NCI-H146 treated with DMSO at 0.1 percent for 48 hours (cell line): ENCODE measurements at regions not wholly inside any gene's neighbourhood (a gene's known extent, or its start where the extent isn't known, plus 50 kb on each side); places are given as distances from the start of the nearest gene placed in this dataset.
"Not testable (repeated sequence)": the region's sequence is repeated elsewhere in the genome, so short reads cannot be mapped to it uniquely, and the experiment has no call there.

Experiments used
- DNase-seq: peaks from one replicate; lab custom pipeline; 2025; ENCODE audit not compliant: unreplicated experiment; lab: John Stamatoyannopoulos, UW

GRCh38 chr5:57979671-57980070 lies 480.2 kb downstream of the PLK2 start:
- no peak for DNase-seq

GRCh38 chr5:57976506-57976905 lies 483.4 kb downstream of the PLK2 start:
- no peak for DNase-seq

DNA sequence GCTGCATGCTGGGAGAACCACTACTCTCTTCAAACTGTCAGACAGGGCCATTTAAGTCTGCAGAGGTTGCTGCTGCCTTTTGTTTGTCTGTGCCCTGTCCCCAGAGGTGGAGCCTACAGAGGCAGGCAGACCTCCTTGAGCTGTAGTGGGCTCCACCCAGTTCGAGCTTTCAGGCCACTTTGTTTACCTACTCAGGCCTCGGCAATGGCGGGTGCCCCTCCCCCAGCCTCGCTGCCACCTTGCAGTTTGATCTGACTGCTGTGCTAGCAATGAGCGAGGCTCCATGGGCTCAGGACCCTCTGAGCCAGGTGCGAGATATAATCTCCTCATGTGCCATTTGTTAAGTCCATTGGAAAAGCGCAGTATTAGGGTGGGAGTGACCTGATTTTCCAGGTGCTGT lies 487.8 kb downstream of the PLK2 start:
- DNase-seq: not testable (repeated sequence)

- no peak for DNase-seq
Measured at GRCh38 chr5:57960569-57960968, 478.0 kb upstream of the ACTBL2 start.

GRCh38 chr5:57956636-57957035 lies 474.0 kb upstream of the ACTBL2 start:
- DNase-seq: no peak

GRCh38 chr5:57955511-57955910 lies 472.9 kb upstream of the ACTBL2 start:
- DNase-seq: peak; percentile 20

DNA sequence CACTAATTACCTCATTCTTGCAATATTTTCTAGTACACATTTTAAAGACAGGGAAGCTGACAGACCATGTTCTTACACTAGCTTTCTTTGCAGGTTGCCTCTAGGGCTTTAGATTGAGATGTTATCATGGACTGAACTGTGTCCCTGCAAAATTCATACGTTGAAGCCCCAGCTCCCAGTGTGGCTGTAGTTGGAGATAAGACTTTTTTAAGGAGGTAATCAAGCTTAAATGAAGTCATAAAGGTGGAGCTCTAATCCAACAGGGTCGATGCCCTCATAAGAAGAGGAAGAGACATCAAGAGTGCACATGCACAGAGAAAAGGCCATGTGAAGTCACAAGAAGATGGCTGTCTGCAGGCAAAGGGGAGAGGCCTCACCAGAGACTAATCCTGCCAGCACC lies 471.2 kb upstream of the ACTBL2 start:
- no peak for DNase-seq

GRCh38 chr5:57950616-57951228 lies 468.1 kb upstream of the ACTBL2 start:
- DNase-seq: no peak

DNA sequence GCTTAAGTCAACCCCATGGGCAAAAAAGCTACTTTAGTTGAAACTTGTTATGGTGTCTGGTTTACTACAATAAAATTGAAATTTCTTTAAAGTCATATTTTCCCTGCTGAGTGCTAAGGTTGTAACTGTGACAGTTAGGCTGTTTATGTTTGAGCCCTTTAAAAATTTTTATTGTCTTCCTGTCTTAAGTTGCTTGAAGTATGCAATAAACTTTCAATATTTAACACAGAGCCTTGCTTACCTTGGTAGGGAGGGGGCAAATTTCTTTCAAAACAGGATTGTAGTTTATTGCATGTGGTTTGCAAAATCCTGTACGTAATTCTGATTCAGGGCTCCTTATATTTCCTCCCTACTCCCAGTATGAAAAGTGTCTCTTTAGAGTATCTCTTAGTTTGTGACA lies 465.5 kb upstream of the ACTBL2 start:
- DNase-seq: no peak

- DNase-seq: no peak
Measured at GRCh38 chr5:57947181-57947580, 464.6 kb upstream of the ACTBL2 start.

DNA sequence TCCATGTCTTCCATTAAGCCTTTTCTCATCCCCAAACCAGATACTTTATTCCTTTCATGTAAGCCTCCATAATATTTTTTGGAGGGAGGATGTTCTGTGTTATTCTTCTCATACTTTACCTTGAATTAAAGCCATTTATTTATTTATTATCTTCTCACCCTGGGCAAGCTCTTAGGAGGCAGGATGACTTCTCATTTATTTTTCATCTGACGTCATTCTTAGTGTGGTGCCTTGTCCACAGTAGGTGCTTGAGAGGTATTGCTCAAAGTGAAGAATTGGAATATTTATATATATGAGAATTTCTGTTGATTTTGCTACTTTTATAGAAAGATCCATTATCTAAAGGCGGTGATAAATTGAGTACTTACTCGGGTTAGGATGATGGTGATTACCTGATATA lies 458.3 kb upstream of the ACTBL2 start:
- no peak for DNase-seq

- DNase-seq: no peak
Measured at GRCh38 chr5:57940236-57940635, 457.6 kb upstream of the ACTBL2 start.

DNA sequence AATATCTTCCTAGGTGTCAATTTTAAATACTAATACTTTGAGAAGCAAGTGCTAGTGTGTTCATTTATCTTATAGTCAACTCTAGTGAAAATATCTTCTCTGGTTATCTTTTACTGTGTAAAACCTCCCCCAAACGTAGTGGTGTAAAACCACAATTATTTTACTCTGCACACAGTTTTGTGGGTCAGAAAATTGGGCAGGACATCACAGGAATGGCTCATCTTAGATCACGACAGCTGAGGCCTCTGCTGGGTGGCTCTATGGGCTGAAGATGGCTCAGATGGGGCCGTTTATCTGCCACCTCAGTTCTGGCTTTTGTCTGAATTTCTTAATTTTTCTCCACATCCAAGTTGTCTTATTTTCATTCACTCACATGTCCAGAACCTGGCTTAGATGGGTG lies 457.2 kb upstream of the ACTBL2 start:
- no peak for DNase-seq

DNA sequence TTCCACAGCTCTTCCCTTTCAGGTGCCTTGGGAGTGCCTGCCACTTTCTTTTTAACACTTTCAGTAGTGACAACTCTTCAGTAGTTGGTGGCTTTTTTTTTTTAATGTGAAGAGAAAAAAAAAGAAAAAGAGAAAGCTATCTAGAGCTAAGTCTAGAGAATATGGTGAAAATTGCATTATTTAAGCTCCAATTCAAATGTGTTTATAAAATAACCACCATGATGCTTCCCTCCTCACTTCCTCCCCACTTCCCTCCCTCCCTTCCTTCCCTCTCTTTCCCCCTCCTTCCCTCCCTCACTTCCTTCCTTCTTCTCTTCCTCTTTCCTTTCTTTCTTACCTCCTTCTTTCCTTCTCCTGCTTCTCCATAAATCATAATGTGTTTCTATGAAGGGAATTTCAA lies 456.7 kb upstream of the ACTBL2 start:
- DNase-seq: no peak

- no peak for DNase-seq
Measured at GRCh38 chr5:57938174-57938557, 455.6 kb upstream of the ACTBL2 start.

- peak; percentile 19 for DNase-seq
Measured at GRCh38 chr5:57937501-57938173, 455.0 kb upstream of the ACTBL2 start.

- no peak for DNase-seq
Measured at GRCh38 chr5:57937025-57937424, 454.4 kb upstream of the ACTBL2 start.

DNA sequence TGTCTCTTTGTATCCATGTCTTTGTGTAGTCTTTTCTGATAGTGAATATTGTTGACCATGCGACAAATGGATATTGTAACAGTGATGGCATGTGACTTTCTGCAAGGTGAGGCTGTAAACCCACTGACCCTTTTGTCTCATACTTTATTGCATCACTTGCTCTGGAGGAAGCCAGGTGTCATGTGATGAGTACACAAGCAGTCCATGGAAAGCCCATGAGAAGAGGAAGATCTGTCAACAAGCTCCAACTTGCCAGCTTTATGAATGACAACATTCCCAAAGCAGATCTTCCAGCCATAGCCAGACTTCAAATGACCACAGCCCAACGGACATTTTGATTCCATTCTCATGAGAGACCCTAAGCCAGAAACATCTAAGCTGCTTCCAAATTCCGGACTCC lies 450.1 kb upstream of the ACTBL2 start:
- no peak for DNase-seq

GRCh38 chr5:57931807-57932206 lies 449.2 kb upstream of the ACTBL2 start:
- DNase-seq: no peak

DNA sequence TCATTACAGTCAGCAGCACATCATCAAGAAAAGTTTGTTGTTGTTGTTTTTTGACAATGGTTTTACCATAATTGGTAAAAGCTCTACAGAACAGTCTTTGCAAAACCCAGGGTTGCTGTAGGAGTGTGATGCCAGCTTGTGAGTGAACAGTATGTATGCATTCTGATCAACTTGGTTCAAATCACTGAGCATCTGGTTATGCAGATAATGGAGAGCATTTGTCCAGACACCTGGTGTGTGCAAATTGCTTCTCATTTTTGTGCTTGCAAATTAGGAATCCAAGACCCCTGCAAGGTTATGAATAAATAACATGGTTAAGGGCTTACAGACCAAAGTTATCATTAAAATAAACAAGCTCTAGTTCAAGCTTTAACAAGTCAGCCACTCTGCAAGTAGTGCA lies 448.7 kb upstream of the ACTBL2 start:
- no peak for DNase-seq

DNA sequence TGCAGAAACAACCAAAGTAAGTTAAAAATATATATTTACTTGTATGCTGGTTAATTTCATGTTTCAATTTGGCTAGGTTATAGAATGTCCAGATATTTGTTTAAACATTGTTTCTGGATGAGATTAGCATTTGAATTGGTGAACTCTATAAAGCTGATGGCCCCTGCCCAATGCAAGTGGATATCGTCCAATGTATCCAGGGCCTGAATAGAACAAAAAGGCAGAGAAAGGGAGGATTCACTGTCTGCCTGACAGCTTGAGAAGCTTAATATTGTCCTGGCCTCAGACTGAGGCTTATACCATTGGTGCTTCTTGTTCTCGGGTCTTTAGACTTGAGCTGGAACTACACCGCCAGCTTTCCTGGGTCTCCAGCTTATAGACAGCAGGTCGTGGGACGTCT lies 446.7 kb upstream of the ACTBL2 start:
- DNase-seq: no peak

DNA sequence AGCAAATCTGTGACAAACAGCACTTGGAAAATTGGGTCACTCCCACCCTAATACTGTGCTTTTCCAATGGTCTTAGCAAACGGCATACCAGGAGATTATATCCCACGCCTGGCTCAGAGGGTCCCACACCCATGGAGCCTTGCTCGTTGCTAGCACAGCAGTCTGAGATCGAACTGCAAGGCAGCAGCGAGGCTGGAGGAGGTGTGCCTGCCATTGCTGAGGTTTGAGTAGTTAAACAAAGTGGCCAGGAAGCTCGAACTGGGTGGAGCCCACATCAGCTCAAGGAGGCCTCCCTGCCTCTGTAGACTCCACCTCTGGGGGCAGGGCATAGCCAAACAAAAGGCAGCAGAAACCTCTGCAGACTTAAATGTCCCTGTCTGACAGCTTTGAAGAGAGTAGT lies 440.5 kb upstream of the ACTBL2 start:
- not testable (repeated sequence) for DNase-seq

GRCh38 chr5:57917004-57917403 lies 434.4 kb upstream of the ACTBL2 start:
- no peak for DNase-seq
